ENCODE measurements at regions not wholly inside any gene's neighbourhood (a gene's known extent, or its start where the extent isn't known, plus 50 kb on each side); places are given as distances from the start of the nearest gene placed in this dataset.

- TF ChIP-seq, protein P1, sequence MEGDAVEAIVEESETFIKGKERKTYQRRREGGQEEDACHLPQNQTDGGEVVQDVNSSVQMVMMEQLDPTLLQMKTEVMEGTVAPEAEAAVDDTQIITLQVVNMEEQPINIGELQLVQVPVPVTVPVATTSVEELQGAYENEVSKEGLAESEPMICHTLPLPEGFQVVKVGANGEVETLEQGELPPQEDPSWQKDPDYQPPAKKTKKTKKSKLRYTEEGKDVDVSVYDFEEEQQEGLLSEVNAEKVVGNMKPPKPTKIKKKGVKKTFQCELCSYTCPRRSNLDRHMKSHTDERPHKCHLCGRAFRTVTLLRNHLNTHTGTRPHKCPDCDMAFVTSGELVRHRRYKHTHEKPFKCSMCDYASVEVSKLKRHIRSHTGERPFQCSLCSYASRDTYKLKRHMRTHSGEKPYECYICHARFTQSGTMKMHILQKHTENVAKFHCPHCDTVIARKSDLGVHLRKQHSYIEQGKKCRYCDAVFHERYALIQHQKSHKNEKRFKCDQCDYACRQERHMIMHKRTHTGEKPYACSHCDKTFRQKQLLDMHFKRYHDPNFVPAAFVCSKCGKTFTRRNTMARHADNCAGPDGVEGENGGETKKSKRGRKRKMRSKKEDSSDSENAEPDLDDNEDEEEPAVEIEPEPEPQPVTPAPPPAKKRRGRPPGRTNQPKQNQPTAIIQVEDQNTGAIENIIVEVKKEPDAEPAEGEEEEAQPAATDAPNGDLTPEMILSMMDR (IDR thresholded peaks at IDR 0.05) = no peak
- TF ChIP-seq POLR2AphosphoS5 (IDR thresholded peaks at IDR 0.05) = no peak
These were observed 67.1 kb downstream of the MRPL46 start for GRCh38 chr15:88400084-88400483.

Data from breast epithelium (tissue), 3 donors.